PC-3 (cell line): ENCODE measurements at regions not wholly inside any gene's neighbourhood (a gene's known extent, or its start where the extent isn't known, plus 50 kb on each side); places are given as distances from the start of the nearest gene placed in this dataset.
"Not testable (repeated sequence)": the region's sequence is repeated elsewhere in the genome, so short reads cannot be mapped to it uniquely, and the experiment has no call there.

Experiments used
- ATAC-seq: fragments of 200-7000 bp; cut with Tn5 transposase; 2 replicates; pipeline ENCODE4 v1.9.1; 2020; ENCODE audit warnings: mild to moderate bottlenecking, moderate library complexity
- BruUV-seq: library from RNA; stranded (reverse); fragments of 400-500 nt; replicated peaks from 2 replicates; lab custom pipeline; 2021; lab: Mats Ljungman, UMichigan
- CTCF ChIA-PET: fragments of 300-600 bp; sonication (Branson Sonifier 250); formaldehyde crosslinking; loops from one replicate; lab custom pipeline; 2022; ENCODE audit warnings: antibody characterized with exemption; lab: Charles Lee
- POLR2A ChIA-PET: fragments of 300-600 bp; sonication (Branson Sonifier 250); formaldehyde crosslinking; loops from one replicate; lab custom pipeline; 2022; ENCODE audit warnings: antibody characterized with exemption; ENCODE audit not compliant: unreplicated experiment; lab: Charles Lee
- DNase-seq: peaks from one replicate; pipeline ENCODE4 v3.0.0-alpha.2; 2015
- H2AFZ ChIP-seq: fragments of 300-600 bp; sonication (generic); 2 replicates; pipeline ENCODE4 v1.6.0; 2016; ENCODE audit warnings: antibody characterized with exemption, low read length
- H3F3A ChIP-seq: fragments of 300-600 bp; sonication (generic); one replicate; pipeline ENCODE4 v1.6.0; 2017; ENCODE audit warnings: antibody characterized with exemption, low read length, control low read depth, mild to moderate bottlenecking; ENCODE audit not compliant: unreplicated experiment
- H3K27ac ChIP-seq: fragments of 300-600 bp; sonication (generic); 2 replicates; pipeline ENCODE4 v1.5.1; 2016; ENCODE audit warnings: mild to moderate bottlenecking, low read length
- H3K27me3 ChIP-seq: fragments of 300-600 bp; sonication (generic); 2 replicates; pipeline ENCODE4 v1.6.1; 2016; ENCODE audit warnings: low read length, mixed read lengths
- H3K36me3 ChIP-seq: fragments of 300-600 bp; sonication (generic); 2 replicates; pipeline ENCODE4 v1.6.1; 2016; ENCODE audit warnings: low read depth, mixed run types, low read length, mixed read lengths
- H3K4me1 ChIP-seq: fragments of 300-600 bp; sonication (generic); 2 replicates; pipeline ENCODE4 v1.5.1; 2016; ENCODE audit warnings: low read length; ENCODE audit not compliant: insufficient read depth
- H3K4me2 ChIP-seq: fragments of 300-600 bp; sonication (generic); 2 replicates; pipeline ENCODE4 v1.6.0; 2016; ENCODE audit warnings: low read length
- H3K4me3 ChIP-seq: fragments of 300-600 bp; sonication (generic); 2 replicates; pipeline ENCODE4 v1.5.1; 2016; ENCODE audit warnings: mild to moderate bottlenecking, low read length, mixed read lengths
- H3K79me2 ChIP-seq: fragments of 300-600 bp; sonication (generic); 2 replicates; pipeline ENCODE4 v1.6.1; 2017; ENCODE audit warnings: low read length, mixed read lengths
- H3K9ac ChIP-seq: fragments of 300-600 bp; sonication (generic); 2 replicates; pipeline ENCODE4 v1.6.0; 2016; ENCODE audit warnings: mild to moderate bottlenecking, low read length
- H3K9me2 ChIP-seq: fragments of 300-600 bp; sonication (generic); replicated peaks from 2 replicates; pipeline ENCODE4 v1.6.1; 2016; ENCODE audit warnings: mixed run types, low read length, mixed read lengths
- H3K9me3 ChIP-seq: fragments of 300-600 bp; sonication (generic); 2 replicates; pipeline ENCODE4 v1.6.1; 2016; ENCODE audit warnings: low read length, mixed read lengths
- H4K20me1 ChIP-seq: fragments of 300-600 bp; sonication (generic); 2 replicates; pipeline ENCODE4 v1.6.1; 2016; ENCODE audit warnings: low read length, mixed read lengths
- EZH2 ChIP-seq: fragments of 300-600 bp; sonication (generic); IDR thresholded peaks from one replicate; pipeline ENCODE4 v1.6.1; 2017; ENCODE audit warnings: antibody characterized with exemption, mild to moderate bottlenecking, low read length; ENCODE audit not compliant: unreplicated experiment
- EZH2phosphoT487 ChIP-seq: fragments of 300-600 bp; sonication (generic); IDR thresholded peaks from 2 replicates; pipeline ENCODE4 v1.6.1; 2018; ENCODE audit warnings: mild to moderate bottlenecking, antibody characterized with exemption, low read length, borderline replicate concordance
- intact Hi-C: fragments of 100-400 bp; cut with micrococcal nuclease; formaldehyde crosslinking; loops from 2 replicates; pipeline ENCODE4 v1.9.0; 2023
- TF ChIP-seq, protein P1 (sequence below): fragments of 300-600 bp; sonication (generic); conservative IDR thresholded peaks from 2 replicates; pipeline ENCODE4 v1.5.1; 2017; ENCODE audit warnings: antibody characterized with exemption, low read depth, mild to moderate bottlenecking, low read length

DNA sequence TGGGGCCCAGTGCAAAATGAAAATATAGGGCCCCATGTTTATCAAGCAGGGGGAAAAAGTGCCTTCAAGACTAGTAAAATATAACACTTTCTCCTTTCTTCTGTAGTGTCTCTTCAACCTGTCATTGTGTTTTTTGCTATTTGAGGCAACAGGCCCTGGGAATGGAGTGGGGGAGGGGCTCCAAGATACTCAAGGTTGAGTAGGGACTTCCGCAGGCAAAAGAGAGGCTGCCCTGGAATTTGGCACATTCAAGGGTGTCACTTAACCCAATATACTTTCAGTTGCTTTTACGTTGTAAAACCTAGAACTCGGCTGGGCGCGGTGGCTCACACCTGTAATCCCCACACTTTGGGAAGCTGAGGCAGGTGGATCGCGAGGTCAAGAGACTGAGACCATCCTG is 154.9 kb downstream of the ALDH8A1 start:
- intact Hi-C loops: no loop called here
- BruUV-seq: no TSS peak
- no peaks in the 10 kb centered on the region for H3K9me2 ChIP-seq
- no peaks in the 10 kb centered on the region for H3K36me3 ChIP-seq
- H3K79me2 ChIP-seq: no peaks in the 10 kb centered on the region
- TF ChIP-seq EZH2phosphoT487 (no peak), EZH2 (no peak)
- TF ChIP-seq, protein P1, sequence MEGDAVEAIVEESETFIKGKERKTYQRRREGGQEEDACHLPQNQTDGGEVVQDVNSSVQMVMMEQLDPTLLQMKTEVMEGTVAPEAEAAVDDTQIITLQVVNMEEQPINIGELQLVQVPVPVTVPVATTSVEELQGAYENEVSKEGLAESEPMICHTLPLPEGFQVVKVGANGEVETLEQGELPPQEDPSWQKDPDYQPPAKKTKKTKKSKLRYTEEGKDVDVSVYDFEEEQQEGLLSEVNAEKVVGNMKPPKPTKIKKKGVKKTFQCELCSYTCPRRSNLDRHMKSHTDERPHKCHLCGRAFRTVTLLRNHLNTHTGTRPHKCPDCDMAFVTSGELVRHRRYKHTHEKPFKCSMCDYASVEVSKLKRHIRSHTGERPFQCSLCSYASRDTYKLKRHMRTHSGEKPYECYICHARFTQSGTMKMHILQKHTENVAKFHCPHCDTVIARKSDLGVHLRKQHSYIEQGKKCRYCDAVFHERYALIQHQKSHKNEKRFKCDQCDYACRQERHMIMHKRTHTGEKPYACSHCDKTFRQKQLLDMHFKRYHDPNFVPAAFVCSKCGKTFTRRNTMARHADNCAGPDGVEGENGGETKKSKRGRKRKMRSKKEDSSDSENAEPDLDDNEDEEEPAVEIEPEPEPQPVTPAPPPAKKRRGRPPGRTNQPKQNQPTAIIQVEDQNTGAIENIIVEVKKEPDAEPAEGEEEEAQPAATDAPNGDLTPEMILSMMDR: no peak
- no peak overlapping the region for H3K27ac ChIP-seq
- POLR2A ChIA-PET: no interaction called here
- ATAC-seq (no peak), DNase-seq (no peak)
- no peak overlapping the region for H3K4me3 ChIP-seq
- no peaks in the 10 kb centered on the region for H3K4me1 ChIP-seq
- no peak overlapping the region for H3K9ac ChIP-seq
- CTCF ChIA-PET: no interaction called here
- H3K9me3 ChIP-seq: no peaks in the 10 kb centered on the region
- H3K4me2 ChIP-seq: no peak overlapping the region
- H4K20me1 ChIP-seq: no peaks in the 10 kb centered on the region
- no peaks in the 10 kb centered on the region for H3K27me3 ChIP-seq
- no peak overlapping the region for H2AFZ ChIP-seq
- H3F3A ChIP-seq: no peaks in the 10 kb centered on the region

DNA sequence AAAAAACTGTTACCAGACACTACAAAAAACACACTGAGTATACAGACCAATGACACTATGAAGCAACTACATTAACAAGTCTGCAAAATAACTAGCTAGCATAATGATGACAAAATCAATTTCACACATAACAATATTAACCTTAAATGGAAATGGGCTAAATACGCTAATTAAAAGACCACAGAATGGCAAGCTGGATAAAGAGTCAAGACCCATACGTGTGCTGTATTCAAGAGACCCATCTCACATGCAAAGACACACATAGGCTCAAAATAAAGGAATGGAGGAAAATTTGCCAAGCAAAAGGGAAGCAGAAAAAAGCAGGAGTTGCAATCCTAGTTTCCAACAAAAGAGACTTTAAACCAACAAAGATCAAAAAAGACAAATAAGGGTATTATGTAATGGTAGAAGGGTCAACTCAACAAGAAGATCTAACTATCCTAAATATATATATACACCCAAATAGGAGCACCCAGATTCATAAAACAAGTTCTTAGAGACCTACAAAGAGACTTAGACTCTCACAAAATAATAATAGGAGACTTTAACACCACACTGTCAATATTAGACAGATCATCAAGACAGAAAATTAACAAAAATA is 158.6 kb downstream of the ALDH8A1 start:
- H4K20me1 ChIP-seq, CTCF ChIA-PET, ATAC-seq, BruUV-seq, H3K4me2 ChIP-seq, H2AFZ ChIP-seq, H3K4me3 ChIP-seq, POLR2A ChIA-PET, H3K27ac ChIP-seq, H3K36me3 ChIP-seq, H3K27me3 ChIP-seq, H3F3A ChIP-seq, intact Hi-C loops, H3K9me2 ChIP-seq, H3K9me3 ChIP-seq, H3K9ac ChIP-seq, DNase-seq, H3K79me2 ChIP-seq: not testable (repeated sequence)
- peaks cover 16% of the 10 kb centered on the region for H3K4me1 ChIP-seq

DNA sequence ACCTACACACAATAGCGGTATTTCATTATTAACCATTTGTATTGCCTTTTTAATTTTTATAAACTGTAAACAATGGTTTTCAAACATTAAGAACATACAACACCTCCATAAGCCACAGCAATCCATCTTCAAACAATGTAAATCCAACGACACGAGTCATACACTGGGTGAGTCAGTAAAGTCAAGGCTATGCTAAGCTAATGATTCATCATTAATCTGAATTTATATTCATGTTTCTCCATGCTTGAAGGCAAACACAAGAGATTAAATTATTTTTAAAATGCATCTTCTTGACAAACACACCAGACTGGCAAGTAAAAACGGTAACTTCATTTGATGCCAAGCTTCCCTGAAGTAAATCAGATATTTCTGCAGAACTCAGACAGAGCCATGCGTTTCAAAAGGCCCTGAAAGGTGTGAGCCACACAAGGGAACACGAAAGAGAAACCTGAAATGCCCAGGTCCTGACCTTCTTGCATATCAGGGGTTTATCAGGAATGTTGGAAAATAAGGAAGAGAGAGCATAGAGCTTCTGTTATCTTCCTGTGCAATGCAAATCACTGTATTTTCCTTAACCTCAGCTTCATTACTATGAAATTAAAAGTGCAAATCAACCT is 162.5 kb downstream of the ALDH8A1 start:
- H3K4me1 ChIP-seq: peaks cover 16% of the 10 kb centered on the region
- DNase-seq: peak; percentile 73
- peak overlapping the region; percentile 19 for H3K27ac ChIP-seq
- peak overlapping the region; percentile 39 for H3K4me2 ChIP-seq
- no peaks in the 10 kb centered on the region for H4K20me1 ChIP-seq
- H2AFZ ChIP-seq: no peak overlapping the region
- ChIA-PET POLR2A (no interaction called here), CTCF (no interaction called here)
- no peaks in the 10 kb centered on the region for H3K9me2 ChIP-seq
- H3K9me3 ChIP-seq: no peaks in the 10 kb centered on the region
- BruUV-seq: no TSS peak
- H3K79me2 ChIP-seq: no peaks in the 10 kb centered on the region
- no peak for TF ChIP-seq EZH2
- no peak for TF ChIP-seq EZH2phosphoT487
- TF ChIP-seq, protein P1: no peak
- H3K27me3 ChIP-seq: no peaks in the 10 kb centered on the region
- H3K4me3 ChIP-seq: no peak overlapping the region
- intact Hi-C loops: no loop called here
- H3F3A ChIP-seq: no peaks in the 10 kb centered on the region
- peak; percentile 95 for ATAC-seq
- no peak overlapping the region for H3K9ac ChIP-seq
- H3K36me3 ChIP-seq: no peaks in the 10 kb centered on the region
